Esophagus muscularis mucosa (tissue), 4 donors: ENCODE measurements at regions not wholly inside any gene's neighbourhood (a gene's known extent, or its start where the extent isn't known, plus 50 kb on each side); places are given as distances from the start of the nearest gene placed in this dataset.

Experiments used
- CTCF ChIP-seq, 3 experiments: fragments of 200-600 bp in 2 of 3; fragments of 450-650 bp in 1 of 3; sonication (generic) in 2 of 3; IDR thresholded peaks; one replicate each; pipeline ENCODE4 v1.5.1; 2017 to 2019; ENCODE audit warnings: antibody characterized with exemption in 3 of 3, mild to moderate bottlenecking in 2 of 3, moderate library complexity in 1 of 3
- EP300 ChIP-seq: sonication (generic); formaldehyde crosslinking; IDR thresholded peaks from one replicate; pipeline ENCODE4 v1.6.1; 2017; ENCODE audit warnings: antibody characterized with exemption
- POLR2A ChIP-seq: fragments of 450-650 bp; IDR thresholded peaks from one replicate; pipeline ENCODE4 v1.6.1; 2017; ENCODE audit warnings: antibody characterized with exemption, moderate library complexity, mild to moderate bottlenecking, low read depth

- TF ChIP-seq CTCF (IDR thresholded peaks at IDR 0.05) (no peak), POLR2A (no peak), EP300 (no peak)
Observed at GRCh38 chr13:99044764-99045163, 66.9 kb upstream of the DOCK9 start.
